ENCODE measurements at regions not wholly inside any gene's neighbourhood (a gene's known extent, or its start where the extent isn't known, plus 50 kb on each side); places are given as distances from the start of the nearest gene placed in this dataset.
"Not testable (repeated sequence)": the region's sequence is repeated elsewhere in the genome, so short reads cannot be mapped to it uniquely, and the experiment has no call there.

DNA sequence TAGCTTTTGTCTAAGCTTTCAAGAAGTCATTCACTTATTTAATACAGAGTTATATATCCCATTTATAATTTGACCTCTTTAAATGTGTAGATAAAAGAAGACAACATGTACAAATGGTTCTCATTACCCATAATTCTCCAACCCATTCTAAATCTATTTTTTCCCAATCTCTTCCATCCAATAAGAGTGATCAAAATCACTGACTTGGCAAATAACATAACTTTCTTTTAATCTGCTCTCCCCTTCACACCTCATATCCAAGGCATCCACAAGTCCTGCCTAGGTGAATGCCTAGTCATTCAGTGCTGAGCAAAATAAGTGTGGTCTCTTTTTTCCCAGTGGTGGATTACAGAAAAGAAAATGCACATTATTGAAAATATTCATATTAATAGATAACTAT lies 1231.1 kb downstream of the CDH11 start:
- no peak for DNase-seq

DNA sequence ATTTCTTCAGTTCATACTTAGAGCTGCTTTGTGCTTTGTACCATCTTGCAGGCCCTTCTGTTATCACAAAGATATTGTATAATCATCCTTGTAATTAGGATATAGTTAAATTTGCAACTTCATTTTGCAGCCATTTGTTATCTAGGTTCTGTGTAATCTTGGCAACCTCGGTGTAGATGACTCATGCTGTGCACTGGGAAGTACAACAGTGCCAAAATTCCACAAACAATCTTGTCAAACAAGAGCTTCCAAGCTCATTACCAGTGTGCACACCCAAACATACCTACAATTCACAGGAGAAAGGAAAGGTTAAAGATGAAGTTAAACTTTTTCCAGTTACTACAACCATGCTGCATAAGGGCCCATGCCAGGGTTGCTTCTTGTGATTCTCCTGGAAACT lies 1231.8 kb downstream of the CDH11 start:
- no peak for DNase-seq

DNA sequence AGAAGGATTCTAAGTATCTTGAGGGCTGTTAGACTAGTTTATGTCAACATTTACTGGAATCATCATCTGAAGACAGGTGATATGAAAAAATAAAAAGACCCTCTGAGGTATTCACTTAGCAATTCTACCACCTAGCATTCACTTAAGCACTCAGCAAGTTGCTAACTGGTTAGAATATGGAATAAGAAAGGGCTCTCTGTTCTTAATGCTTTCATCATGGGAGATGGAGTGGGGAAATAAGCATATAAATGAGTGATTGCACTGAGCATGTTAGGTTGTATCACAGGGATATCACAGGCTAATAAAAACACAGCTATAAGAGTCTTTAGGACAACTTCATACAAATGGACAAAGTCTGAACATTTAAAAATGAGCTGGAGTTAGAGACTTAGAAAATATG lies 1238.8 kb downstream of the CDH11 start:
- no peak for DNase-seq

GRCh38 chr16:63882576-63882975 lies 1239.3 kb downstream of the CDH11 start:
- DNase-seq = no peak

- no peak for DNase-seq
Measured at GRCh38 chr16:63880948-63881347, 1240.9 kb downstream of the CDH11 start.

DNA sequence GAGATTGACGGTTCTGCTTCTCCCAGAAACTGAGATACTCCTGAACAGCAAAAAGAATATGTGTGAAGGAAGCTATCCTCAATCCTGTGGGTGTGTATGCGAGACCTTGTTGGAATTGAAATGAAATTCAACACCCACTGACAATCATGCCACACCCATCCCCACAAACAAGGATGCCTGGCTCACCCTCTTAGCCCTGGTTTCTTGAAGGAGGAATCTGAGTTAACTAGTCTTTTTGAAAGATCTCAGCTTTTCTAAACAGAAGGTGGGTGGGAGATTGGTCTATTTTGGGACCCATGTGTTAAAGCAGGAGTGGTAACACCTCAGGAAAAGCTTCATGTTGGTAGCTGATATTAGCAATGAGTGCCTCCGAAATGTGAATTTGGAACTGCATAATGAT lies 1244.5 kb downstream of the CDH11 start:
- no peak for DNase-seq

DNA sequence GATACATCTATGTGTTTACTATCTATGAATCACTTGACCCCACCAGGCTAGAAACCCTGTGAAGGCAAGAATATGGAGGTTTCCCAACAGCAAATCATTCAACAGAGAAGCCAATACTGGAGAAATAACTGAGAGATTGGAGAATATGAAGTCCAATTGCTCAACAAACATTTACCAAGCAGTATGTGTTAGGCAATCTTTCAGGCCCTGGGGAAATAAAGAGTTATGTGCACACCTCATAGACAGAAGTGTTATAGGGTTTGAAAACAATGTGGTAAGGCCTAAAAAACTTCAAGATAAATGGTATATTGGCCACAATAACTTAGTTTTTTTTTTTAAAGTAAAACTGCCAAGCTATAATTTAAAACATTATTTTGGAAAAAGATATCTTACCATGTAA lies 1245.8 kb downstream of the CDH11 start:
- no peak for DNase-seq

DNA sequence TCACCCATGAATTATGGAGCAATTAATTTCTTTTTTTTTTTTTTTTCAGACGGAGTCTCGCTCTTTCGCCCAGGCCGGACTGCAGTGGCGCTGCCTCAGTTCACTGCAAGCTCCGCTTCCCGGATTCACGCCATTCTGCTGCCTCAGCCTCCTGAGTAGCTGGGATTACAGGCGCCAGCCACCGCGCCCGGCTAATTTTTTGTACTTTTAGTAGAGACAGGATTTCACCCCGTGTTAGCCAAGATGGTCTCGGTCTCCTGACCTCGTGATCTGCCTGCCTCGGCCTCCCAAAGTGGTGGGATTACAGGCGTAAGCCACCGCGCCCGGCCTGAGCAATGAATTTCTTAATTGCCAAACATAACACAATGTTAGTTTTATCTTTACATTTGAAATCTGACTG lies 1261.2 kb downstream of the CDH11 start:
- DNase-seq = not testable (repeated sequence)

- peak; percentile 25 for DNase-seq
Measured at GRCh38 chr16:63856537-63856936, 1265.3 kb downstream of the CDH11 start.

DNA sequence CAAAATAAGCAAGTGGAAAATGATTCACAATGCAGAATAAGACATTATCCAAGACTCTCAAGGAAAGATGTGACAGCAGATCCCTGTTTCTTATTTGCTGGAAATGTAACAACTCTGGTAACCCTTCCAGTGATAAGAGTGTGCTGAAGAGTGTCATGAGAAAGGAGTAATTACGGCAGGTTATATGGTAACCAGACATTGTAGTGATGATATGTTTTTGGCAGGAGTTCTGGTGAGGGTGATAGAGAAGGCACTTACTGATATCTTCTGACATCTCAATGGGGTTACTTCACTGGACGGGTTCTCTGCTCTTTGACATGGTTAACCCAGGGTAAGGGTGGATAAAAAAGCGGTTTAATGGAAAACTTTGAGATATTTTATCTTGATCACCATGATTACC lies 1270.9 kb downstream of the CDH11 start:
- DNase-seq = no peak

DNA sequence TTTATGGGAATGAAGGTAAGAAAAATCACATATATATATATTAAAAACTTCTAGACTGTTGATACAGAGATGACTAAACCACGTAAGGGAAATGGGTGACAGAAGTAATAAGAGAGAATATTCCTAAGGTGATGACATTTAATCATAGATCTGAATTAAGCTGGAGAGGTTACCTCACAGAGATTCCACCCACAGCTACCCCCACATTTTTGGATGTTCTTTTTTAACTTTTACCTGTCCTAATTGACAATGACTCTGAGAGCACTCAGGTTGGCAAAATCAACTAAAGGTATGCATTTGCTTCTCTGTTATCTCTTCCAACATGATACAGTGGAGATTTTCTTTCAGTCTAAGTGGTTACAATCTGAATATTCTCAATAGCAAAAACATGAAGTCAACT lies 1280.6 kb downstream of the CDH11 start:
- no peak for DNase-seq

DNA sequence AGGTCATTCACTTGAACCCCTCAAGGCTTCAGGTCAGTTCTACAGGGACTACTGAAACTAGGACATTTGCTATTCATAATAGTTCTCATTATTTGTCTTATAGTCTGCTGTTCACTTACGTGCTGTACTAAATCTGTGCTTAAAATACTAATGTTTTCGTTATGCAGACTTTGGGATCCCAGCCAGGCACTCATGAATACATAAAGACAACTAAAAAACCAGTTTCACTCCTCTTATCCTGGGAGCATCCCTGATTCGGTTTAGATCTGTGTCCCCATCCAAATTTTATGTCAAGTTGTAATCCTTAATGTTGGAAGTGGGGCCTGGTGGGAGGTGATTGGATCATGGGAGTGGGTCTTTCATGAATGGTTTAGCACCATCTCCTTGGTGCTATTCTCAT lies 1291.8 kb downstream of the CDH11 start:
- no peak for DNase-seq

DNA sequence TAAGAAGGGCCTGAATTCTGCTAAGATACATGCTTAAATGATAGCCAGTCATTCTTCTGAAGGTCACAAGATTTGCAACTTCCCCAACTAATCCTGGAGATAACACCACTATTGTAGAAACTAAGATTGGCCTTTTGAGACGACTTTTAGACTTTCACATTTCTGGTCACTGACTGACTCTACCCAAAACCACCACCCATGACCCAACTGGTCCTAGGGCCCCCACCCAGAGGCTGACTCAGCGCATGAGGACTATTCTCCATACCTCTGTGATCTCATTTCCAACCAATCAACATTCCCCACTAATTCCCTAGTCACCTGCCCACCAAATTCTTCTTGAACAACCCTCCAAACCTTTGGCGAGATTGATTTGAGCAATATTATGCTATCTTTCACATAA lies 1299.0 kb downstream of the CDH11 start:
- DNase-seq = no peak

DNA sequence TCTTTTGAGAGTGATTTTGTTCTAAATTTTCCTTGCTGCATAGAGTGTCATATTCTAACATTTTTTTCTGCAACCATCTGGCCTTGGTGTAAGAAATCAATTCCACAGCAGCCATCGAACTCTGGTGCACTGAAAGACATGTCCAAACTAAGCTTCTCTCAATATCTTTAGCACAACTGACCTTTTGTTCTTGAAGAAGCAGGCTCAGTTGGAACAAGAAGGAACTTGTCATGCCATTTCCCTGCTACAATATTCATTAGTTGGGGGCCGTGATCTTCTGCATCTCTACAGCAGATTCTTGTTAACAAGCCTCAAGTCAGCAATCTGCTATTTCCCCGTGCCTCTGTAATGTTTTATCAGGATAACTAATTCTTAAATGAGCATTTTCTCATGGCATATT lies 1305.6 kb downstream of the CDH11 start:
- no peak for DNase-seq

DNA sequence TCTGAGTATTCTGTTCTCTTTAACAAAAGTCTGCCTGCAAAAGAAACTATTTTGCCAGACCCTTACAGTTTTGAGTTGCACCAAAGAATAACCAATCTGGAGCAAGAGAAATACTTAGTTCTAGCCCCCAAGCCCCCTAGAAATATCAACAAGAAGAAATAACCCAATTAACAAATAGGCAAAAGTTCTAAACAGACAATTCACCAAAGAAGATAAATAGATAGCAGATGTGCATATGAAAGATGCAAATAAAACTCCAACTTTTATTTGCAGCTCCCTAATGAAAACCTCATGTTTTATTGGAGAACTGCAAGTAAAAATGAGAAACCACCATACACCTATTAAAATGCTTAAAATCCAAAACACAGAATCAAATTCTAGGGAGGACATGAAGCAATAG lies 1308.0 kb downstream of the CDH11 start:
- no peak for DNase-seq

DNA sequence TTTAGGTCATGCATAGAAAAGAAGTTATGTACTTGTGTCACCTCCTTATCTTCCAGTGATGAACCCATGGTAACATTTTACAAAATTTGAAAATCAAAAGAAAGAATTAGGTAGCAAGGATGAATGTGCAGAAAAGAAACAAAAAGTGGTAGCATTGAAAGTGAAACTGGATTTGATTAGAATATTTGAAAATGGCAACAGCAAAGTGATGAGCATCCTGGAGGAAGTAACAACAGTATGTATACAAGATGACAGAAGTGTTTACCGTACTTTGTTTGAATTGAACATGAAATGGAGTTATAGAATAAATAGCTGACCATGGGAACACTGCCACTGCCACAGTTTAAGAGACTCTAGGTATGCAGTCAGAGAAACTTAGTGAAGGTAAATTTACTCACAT lies 1313.1 kb downstream of the CDH11 start:
- no peak for DNase-seq

DNA sequence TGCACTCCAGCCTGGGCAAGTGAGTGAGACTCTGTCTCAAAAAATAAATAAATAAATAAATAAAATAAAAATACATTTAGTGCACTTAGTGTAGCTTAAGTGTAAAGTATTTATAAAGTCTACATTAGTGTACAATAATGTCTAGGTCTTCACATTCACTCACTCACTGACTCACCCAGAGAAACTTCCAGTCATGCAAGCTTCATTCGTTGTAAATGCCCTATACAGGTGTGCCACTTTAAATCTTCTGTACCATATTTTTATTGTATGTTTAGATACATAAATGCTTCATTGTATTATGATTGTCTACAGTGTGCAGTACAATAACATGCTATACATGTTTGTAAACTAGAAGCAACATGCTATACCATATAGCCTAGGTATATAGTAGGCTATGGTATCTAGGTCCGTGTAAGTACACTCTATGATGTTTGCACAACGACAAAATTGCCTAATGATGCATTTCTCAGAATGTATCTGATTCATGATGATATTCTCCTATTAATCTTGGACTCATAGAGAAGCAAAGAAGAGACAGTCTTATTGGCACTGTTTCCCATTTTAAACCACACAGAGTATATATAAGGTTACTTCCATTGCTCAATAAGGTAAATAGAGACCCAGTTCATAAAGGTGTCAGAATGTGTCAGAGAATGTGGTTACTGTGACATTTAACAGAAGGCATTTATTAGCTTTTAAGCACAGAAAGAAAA lies 1314.9 kb downstream of the CDH11 start:
- no peak for DNase-seq

- no peak for DNase-seq
Measured at GRCh38 chr16:63804126-63804525, 1317.7 kb downstream of the CDH11 start.

- DNase-seq = no peak
Measured at GRCh38 chr16:63789603-63790002, 1332.3 kb downstream of the CDH11 start.

- no peak for DNase-seq
Measured at GRCh38 chr16:63787014-63787413, 1334.8 kb downstream of the CDH11 start.

DNA sequence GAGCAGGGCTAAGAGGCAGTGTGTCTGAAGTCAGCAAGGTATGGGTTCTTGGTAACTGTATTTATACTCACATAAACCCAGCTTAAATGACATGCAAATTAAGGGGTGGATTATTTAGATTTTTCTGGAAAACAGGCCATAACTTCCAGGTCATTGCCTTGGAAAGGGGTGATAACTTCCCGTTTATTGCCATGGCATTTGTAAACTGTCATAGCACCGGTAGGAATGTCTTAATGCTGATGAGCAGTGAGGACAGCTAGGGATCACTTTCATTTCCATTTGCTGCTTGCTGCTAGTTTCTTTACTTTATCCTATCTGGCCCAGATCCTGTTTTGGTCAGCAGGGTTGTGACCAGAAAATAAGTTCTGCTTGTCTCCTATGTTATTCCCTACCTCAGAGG lies 1336.7 kb downstream of the CDH11 start:
- no peak for DNase-seq

GRCh38 chr16:63776437-63776836 lies 1345.4 kb downstream of the CDH11 start:
- no peak for DNase-seq

GRCh38 chr16:63776034-63776433 lies 1345.8 kb downstream of the CDH11 start:
- no peak for DNase-seq

DNA sequence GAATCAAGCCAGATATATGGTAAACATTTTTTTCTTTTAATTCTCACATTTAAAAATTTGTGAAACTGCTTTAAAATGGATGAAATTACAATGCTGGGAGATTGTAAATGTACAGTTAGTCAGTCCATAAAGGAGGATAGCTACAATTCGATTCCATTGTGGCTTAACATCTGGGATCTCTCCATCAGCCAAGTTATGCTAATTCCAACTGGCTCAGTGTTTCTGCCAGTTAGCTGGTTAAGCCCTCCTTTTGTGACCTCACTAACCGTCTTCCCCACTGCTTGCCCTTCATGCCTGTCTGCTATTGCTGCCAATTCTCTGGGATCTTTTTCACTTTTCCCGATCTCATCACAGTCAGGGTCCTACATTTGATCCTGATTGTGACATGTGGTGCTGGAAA lies 1347.6 kb downstream of the CDH11 start:
- DNase-seq = no peak

DNA sequence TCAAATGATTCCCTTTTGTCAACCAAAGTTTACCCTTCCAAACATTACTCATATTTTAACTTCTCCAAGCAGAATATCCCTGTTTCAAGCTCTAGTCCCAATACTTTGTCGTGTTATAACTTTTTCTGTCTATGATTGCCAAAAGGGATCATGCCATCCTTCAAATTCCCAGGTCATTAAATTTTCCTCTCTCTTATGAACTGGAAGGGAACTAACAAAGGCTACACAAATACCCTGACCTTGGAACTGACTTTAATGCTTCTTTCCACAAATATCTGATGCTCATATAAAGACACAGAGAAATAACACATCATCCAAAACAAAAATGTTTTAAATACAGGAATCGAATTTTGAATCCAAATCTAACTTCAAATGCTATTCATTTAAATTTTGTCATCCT lies 1352.7 kb downstream of the CDH11 start:
- DNase-seq = no peak

DNA sequence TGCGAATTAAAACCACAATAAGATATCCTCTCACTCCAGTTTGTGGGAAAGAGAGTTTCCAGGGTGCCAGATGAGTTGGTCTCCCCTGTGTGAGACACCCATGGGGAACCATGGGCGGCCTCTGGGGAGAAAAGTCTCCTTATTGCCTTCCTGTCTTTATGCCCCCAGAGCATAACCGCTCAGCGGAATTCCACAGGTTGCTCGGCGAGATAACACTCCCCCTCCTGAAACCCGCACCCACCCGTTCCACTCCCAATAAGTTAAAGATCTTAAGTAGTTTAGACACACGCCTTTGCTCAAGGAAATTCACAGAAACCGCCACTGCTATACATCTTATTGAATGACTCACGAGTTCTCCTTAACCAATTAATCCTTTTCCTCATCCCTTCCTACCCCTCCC lies 1361.6 kb downstream of the CDH11 start:
- not testable (repeated sequence) for DNase-seq

Data from NCI-H510A treated with DMSO at 0.1 percent for 48 hours (cell line).